ENCODE measurements at regions not wholly inside any gene's neighbourhood (a gene's known extent, or its start where the extent isn't known, plus 50 kb on each side); places are given as distances from the start of the nearest gene placed in this dataset.

DNA sequence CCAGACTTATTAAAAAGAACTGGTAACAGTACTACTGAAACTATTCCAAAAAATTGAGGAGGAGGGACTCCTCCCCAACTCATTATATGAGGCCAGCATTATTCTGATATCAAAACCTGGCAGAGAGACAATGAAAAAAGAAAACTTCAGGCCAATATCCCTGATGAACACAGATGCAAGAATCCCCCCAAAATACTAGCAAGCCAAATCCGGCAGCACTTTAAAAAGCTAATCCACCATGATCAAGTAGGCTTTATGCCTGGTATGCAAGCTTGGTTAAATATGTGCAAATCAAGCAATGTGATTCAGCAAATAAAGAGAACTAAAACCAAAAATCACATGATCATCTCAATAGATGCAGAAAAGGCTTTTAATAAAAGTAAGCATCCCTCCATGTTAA is 2271.0 kb upstream of the C9orf72 start:
- TF ChIP-seq, protein P1, sequence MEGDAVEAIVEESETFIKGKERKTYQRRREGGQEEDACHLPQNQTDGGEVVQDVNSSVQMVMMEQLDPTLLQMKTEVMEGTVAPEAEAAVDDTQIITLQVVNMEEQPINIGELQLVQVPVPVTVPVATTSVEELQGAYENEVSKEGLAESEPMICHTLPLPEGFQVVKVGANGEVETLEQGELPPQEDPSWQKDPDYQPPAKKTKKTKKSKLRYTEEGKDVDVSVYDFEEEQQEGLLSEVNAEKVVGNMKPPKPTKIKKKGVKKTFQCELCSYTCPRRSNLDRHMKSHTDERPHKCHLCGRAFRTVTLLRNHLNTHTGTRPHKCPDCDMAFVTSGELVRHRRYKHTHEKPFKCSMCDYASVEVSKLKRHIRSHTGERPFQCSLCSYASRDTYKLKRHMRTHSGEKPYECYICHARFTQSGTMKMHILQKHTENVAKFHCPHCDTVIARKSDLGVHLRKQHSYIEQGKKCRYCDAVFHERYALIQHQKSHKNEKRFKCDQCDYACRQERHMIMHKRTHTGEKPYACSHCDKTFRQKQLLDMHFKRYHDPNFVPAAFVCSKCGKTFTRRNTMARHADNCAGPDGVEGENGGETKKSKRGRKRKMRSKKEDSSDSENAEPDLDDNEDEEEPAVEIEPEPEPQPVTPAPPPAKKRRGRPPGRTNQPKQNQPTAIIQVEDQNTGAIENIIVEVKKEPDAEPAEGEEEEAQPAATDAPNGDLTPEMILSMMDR (conservative IDR thresholded peaks at IDR 0.05) = no peak
- TF ChIP-seq EZH2 (IDR thresholded peaks at IDR 0.05; ENCODE audit: low read depth) = no peak

Measured in PC-9 (cell line).